ENCODE measurements at regions not wholly inside any gene's neighbourhood (a gene's known extent, or its start where the extent isn't known, plus 50 kb on each side); places are given as distances from the start of the nearest gene placed in this dataset.

GRCh38 chr11:28701760-28702449 lies 593.7 kb downstream of the METTL15 start:
- Histone ChIP-seq H3K4me2 (ENCODE audit: unreplicated experiment) (no peak overlapping the region), H3K9me3 (ENCODE audit: low read depth) (no peaks in the 10 kb centered on the region), H3K4me3 (no peak overlapping the region), H4K20me1 (ENCODE audit: insufficient read depth) (no peaks in the 10 kb centered on the region), H3K36me3 (ENCODE audit: low read depth) (no peaks in the 10 kb centered on the region), H3K4me1 (ENCODE audit: insufficient read depth) (peaks cover 24% of the 10 kb centered on the region), H3F3A (ENCODE audit: insufficient read depth) (no peaks in the 10 kb centered on the region), H3K79me2 (ENCODE audit: insufficient read depth) (no peaks in the 10 kb centered on the region), H3K27me3 (replicated peaks; ENCODE audit: insufficient read depth) (no peaks in the 10 kb centered on the region), H2AFZ (0 out of 2 replicates have a peak overlapping the region, but pooled peaks have one; percentile 13), H3K27ac (no peak overlapping the region), H3K9me2 (ENCODE audit: insufficient read depth) (no peaks in the 10 kb centered on the region), H3K9ac (no peak overlapping the region)
- WGBS, 2 experiments (ENCODE audit: low coverage in 1 of 2, low lambda C conversion rate in 2 of 2, missing lambda C conversion rate in 2 of 2): 54 to 58% methylated on average over 5 of the region's 5 CpGs
- peak; percentile 16 for DNase-seq
- TF ChIP-seq EZH2 (IDR thresholded peaks at IDR 0.05; ENCODE audit: insufficient read depth, poor library complexity, severe bottlenecking): no peak
- TF ChIP-seq EZH2phosphoT487 (IDR thresholded peaks at IDR 0.05; ENCODE audit: insufficient read depth, low read depth): no peak
- in situ Hi-C loops (cut with MboI): no loop called here

GRCh38 chr11:28699701-28700100 lies 591.5 kb downstream of the METTL15 start:
- in situ Hi-C loops (cut with MboI): loop anchor here (10.0 kb wide), 1 partner anchor 995 kb away; the partner anchor contains the start of gene BDNF
- 0 out of 2 replicates have a peak overlapping the region, but pooled peaks have one; percentile 22 for H2AFZ ChIP-seq

GRCh38 chr11:28697920-28698827 lies 590.0 kb downstream of the METTL15 start:
- Histone ChIP-seq H3K27ac (no peak overlapping the region), H3K4me1 (ENCODE audit: insufficient read depth) (peaks cover 26% of the 10 kb centered on the region), H3K4me2 (ENCODE audit: unreplicated experiment) (no peak overlapping the region), H3K4me3 (no peak overlapping the region), H3K9me3 (ENCODE audit: low read depth) (no peaks in the 10 kb centered on the region), H3K36me3 (ENCODE audit: low read depth) (no peaks in the 10 kb centered on the region), H4K20me1 (ENCODE audit: insufficient read depth) (no peaks in the 10 kb centered on the region), H3K9me2 (ENCODE audit: insufficient read depth) (no peaks in the 10 kb centered on the region), H3F3A (ENCODE audit: insufficient read depth) (no peaks in the 10 kb centered on the region), H2AFZ (no peak overlapping the region), H3K79me2 (ENCODE audit: insufficient read depth) (no peaks in the 10 kb centered on the region), H3K9ac (no peak overlapping the region), H3K27me3 (replicated peaks; ENCODE audit: insufficient read depth) (no peaks in the 10 kb centered on the region)
- WGBS, 2 experiments (ENCODE audit: low coverage in 1 of 2, low lambda C conversion rate in 2 of 2, missing lambda C conversion rate in 2 of 2): 58 to 65% methylated on average over 5 of the region's 5 CpGs
- TF ChIP-seq EZH2 (IDR thresholded peaks at IDR 0.05; ENCODE audit: insufficient read depth, poor library complexity, severe bottlenecking): no peak
- TF ChIP-seq EZH2phosphoT487 (IDR thresholded peaks at IDR 0.05; ENCODE audit: insufficient read depth, low read depth): no peak
- in situ Hi-C loops (cut with MboI): loop anchor here (10.0 kb wide), 1 partner anchor 993 kb away; the partner anchor contains the start of gene BDNF
- DNase-seq: peak; percentile 66

More at GRCh38 chr11:28699701-28700100, 591.5 kb downstream of the METTL15 start:
- no peak overlapping the region for H3K27ac ChIP-seq
- H3K4me3 ChIP-seq: no peak overlapping the region
- H3K79me2 ChIP-seq (ENCODE audit: insufficient read depth): no peaks in the 10 kb centered on the region
- no peak for DNase-seq
- H3K36me3 ChIP-seq (ENCODE audit: low read depth): no peaks in the 10 kb centered on the region
- H3K4me1 ChIP-seq (ENCODE audit: insufficient read depth): peaks cover 26% of the 10 kb centered on the region
- H3F3A ChIP-seq (ENCODE audit: insufficient read depth): no peaks in the 10 kb centered on the region
- TF ChIP-seq EZH2phosphoT487 (IDR thresholded peaks at IDR 0.05; ENCODE audit: insufficient read depth, low read depth): no peak
- TF ChIP-seq EZH2 (IDR thresholded peaks at IDR 0.05; ENCODE audit: insufficient read depth, poor library complexity, severe bottlenecking): no peak
- no peak overlapping the region for H3K4me2 ChIP-seq (ENCODE audit: unreplicated experiment)
- H3K27me3 ChIP-seq (replicated peaks; ENCODE audit: insufficient read depth): no peaks in the 10 kb centered on the region
- H4K20me1 ChIP-seq (ENCODE audit: insufficient read depth): no peaks in the 10 kb centered on the region
- no peaks in the 10 kb centered on the region for H3K9me3 ChIP-seq (ENCODE audit: low read depth)
- no peak overlapping the region for H3K9ac ChIP-seq
- H3K9me2 ChIP-seq (ENCODE audit: insufficient read depth): no peaks in the 10 kb centered on the region

- Histone ChIP-seq H3K4me1 (ENCODE audit: insufficient read depth) (peaks cover 16% of the 10 kb centered on the region), H2AFZ (peak overlapping the region; percentile 41), H3K27ac (no peak overlapping the region), H3F3A (ENCODE audit: insufficient read depth) (no peaks in the 10 kb centered on the region), H3K9me3 (ENCODE audit: low read depth) (no peaks in the 10 kb centered on the region), H3K27me3 (replicated peaks; ENCODE audit: insufficient read depth) (no peaks in the 10 kb centered on the region), H3K4me3 (no peak overlapping the region), H3K4me2 (ENCODE audit: unreplicated experiment) (no peak overlapping the region), H3K9me2 (ENCODE audit: insufficient read depth) (no peaks in the 10 kb centered on the region), H3K36me3 (ENCODE audit: low read depth) (no peaks in the 10 kb centered on the region), H3K9ac (no peak overlapping the region), H3K79me2 (ENCODE audit: insufficient read depth) (no peaks in the 10 kb centered on the region), H4K20me1 (ENCODE audit: insufficient read depth) (no peaks in the 10 kb centered on the region)
- no peak for DNase-seq
- 38 to 47% methylated on average over 1 of the region's 1 CpG for WGBS, 2 experiments (ENCODE audit: low coverage in 1 of 2, low lambda C conversion rate in 2 of 2, missing lambda C conversion rate in 2 of 2)
- in situ Hi-C loops (cut with MboI): loop anchor here (10.0 kb wide), 1 partner anchor 992 kb away; the partner anchor contains the start of gene BDNF
- TF ChIP-seq EZH2phosphoT487 (IDR thresholded peaks at IDR 0.05; ENCODE audit: insufficient read depth, low read depth) (no peak), EZH2 (IDR thresholded peaks at IDR 0.05; ENCODE audit: insufficient read depth, poor library complexity, severe bottlenecking) (no peak)
Measured at GRCh38 chr11:28696591-28696990, 588.4 kb downstream of the METTL15 start.
